Renal cortex interstitium (tissue), 11 donors: ENCODE measurements at regions not wholly inside any gene's neighbourhood (a gene's known extent, or its start where the extent isn't known, plus 50 kb on each side); places are given as distances from the start of the nearest gene placed in this dataset.
"Not testable (repeated sequence)": the region's sequence is repeated elsewhere in the genome, so short reads cannot be mapped to it uniquely, and the experiment has no call there.

Source experiments
- DNase-seq, 11 donors: peaks; one replicate each; pipeline ENCODE4 v3.0.0-alpha.2; 2013; ENCODE audit warnings: low read depth in 9 of 11, low spot score in 4 of 11; ENCODE audit errors: extremely low read depth in 1 of 11

DNA sequence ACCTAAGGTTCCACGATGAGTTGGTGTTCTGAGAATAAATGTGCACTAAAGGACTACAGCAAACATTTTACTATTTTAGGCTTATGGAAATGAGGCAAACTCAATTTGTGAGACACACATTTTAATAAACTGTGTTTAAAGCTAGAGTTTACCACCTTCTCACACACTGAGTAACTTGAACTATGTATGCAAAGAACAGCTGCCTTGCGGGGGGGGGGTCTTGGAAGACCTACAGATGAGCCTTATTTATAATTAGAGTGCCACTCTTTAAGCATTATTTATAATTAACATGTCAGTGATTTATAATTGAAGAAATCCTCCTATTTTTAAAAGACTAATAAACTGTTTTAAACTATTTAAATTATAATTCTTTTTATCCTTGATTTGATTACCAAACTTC lies 300.4 kb downstream of the DLEU7 start:
- DNase-seq = no peak

DNA sequence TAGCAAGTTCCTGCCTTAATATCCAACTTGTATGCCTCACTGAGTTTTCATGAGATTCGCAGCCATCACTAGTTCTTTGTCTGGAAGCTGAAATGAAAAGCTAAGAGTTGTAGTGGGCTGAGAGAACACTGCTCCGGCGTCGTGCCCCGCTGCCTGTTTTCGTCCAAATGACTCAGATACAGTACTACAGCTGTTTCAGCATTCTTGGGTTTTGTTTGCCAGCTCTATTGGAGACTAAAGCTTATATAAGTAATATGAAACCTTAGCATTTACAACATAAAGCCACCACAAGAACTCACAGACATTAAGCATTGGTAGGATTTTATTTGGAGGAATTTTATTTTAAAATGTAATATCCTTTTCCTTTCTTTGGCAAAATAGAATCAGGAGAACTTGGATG lies 299.7 kb downstream of the DLEU7 start:
- DNase-seq = peak in 1 of 11 donors; percentile 45

DNA sequence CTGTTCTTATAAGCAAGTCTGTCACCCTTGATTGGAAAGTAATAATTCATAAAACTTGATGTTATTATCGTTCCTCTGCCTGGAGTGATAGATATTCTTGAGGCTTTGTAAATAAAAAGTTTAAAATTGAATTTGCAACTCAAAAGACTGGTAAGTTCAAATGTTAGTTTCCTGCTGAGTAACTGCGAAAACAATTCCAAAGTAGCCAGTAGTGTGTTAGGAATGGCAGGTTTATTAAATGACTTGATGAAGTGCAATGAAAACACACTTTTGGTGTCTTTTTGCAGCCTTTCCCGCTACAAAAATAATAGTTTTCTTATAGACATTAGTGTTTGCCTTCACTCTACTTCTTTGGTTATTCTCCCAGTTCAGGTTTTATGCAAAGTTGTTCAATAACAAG lies 299.3 kb downstream of the DLEU7 start:
- no peak for DNase-seq

DNA sequence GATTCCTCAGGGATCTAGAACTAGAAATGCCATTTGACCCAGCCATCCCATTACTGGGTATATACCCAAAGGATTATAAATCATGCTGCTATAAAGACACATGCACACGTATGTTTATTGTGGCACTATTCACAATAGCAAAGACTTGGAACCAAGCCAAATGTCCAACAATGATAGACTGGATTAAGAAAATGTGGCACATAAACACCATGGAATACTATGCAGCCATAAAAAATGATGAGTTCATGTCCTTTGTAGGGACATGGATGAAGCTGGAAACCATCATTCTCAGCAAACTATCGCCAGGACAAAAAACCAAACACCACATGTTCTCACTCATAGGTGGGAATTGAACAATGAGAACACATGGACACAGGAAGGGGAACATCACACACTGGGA lies 296.3 kb downstream of the DLEU7 start:
- DNase-seq = not testable (repeated sequence)

DNA sequence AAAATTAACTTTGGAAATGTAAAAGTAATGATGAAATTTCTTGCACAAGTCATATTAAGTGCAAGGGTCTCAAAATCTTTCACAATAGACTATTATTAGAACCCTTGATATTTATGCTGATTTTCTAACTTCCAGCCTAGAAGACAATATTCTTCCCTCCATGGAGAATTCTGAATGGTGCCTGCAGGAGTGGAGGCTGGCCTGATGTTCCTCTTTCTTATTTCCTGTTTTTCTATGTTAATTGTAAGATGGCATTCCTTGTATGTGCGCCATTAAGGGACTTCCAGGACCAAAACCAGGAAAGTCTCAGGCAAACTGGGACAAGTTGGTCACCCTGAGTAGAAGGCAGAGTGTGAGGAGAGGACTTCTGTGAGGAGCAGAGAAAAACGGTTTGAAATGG lies 294.9 kb downstream of the DLEU7 start:
- DNase-seq = no peak

DNA sequence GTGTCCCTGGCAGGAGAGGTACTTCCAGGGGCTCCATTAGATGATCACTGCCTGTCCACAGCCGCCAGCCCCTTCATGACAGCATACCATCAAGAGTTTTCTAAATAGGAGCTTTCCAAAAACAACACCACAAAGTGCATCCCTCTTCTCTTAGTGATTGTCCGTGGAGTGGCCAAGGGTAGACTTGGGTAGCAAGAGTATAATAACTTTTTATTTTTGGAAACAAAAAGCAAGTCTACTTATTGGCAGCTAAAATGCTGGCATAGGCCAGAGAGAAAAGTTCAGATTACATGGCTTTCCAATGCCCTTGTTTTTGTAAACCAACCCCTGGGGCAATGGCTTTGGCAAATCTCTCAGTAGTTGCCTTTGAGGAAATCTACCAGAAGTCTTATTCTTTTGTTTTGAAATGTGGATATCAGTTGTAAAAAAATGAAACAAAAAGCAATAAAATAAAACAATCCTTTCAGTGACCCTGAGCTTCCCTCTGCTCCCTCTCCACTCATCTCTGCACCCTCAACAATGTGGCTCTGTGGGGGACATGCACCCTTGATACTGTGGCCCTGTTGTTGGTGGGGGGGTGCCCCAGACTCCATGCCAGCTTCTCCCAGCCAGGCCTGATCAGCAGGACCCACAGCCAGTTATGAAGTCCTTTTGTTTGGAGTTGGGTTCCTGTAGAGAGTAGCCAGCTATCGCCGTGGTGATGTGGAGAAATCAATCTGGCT lies 294.1 kb downstream of the DLEU7 start:
- no peak for DNase-seq

DNA sequence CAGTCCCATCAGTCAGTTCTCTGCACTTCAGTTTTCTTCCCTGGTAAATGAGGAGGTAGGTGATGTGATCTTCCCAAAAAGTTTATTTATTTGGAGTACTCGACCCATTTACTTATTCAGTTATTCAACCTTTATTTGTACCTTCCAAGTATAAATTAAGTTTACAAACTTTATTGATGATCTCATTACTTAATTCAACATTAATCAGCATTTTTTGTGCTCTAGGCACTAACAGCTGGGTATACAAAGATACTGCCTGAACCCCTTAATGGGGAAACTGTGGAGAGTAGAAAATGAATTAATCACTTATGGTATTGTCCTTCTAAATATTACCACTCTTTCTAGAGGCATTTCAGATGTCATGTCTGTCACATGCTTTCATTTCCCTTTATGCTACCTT lies 293.3 kb downstream of the DLEU7 start:
- no peak for DNase-seq

DNA sequence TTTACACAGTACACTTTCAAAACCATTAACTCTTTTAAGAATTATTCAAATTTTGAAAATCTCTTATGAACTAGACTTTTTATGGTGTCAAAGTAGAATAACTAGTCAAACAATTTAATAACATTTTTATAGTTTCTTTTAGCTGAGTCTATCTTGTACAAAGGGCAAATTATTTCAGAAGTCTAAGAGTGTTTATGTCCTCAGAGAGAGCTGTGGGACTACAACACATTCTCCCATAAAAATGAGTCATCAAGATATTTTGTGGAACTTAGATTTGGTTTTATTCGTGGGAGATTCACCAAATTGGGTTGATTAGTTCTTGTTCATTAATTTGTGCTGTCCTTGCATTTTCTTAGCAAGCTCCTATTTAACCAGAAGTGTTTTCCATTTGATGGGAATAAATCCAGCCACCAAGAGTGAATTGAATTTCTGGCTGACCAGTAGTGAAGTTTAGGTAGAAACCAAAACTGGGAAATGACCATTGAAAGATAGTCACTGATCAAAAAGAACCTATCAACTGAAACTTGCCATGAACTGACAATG lies 291.0 kb downstream of the DLEU7 start:
- DNase-seq = no peak

DNA sequence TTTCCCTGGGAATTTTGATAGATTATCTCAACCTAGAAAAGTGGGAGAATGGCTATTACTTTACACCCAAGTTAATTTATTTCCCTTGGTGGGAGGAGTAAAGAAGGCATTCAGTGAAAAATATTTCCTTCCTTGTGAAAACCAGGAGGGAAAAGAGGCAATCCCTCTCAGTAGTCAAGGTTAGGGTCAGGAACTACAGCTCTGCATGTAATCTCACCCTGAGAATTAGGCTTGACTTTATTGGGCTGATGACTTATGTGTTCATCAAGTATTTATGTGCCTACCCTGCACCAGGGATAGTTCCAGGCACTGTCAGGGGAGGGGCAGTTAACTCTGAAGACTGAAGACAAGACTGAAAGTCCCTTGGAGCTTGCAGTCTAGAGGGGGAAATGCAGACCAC lies 281.8 kb downstream of the DLEU7 start:
- no peak for DNase-seq

DNA sequence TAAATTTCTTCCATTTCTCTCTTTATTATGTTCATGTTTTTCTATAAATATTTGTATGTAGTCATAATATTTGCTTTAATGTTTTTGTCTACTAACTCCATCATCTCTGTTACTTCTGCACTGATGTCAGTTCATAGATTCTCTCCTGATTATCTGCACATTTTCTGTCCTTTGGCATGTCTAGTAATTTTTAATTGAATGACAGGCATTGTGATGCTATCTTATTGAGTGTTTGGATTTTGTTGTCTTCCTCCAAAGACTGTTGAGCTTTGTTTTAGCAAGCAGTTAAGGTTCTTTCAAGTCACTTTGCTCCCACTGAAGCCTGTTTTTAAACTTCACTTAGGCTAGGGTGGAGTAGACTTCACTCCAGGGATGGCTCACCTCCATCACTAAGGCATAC lies 276.8 kb downstream of the DLEU7 start:
- DNase-seq = no peak

DNA sequence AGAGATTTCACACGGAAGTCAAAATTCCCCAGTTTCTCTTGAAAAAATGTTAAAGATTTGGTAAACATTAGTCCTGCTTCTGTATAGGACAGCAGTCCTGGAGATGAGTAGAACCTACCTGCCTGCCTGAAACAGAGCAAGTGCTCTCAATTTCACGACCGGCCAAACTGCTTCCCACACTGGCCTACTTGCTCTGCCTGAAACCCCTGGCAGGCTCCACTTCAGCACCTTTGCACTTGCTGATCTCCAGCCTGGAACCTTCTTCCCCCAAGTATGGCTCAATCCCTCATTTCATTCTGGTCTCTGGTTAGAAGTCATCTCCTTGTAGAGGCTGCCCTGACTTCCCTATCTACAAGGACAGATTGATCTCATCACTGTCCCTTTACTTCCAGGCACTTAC lies 271.4 kb downstream of the DLEU7 start:
- no peak for DNase-seq

DNA sequence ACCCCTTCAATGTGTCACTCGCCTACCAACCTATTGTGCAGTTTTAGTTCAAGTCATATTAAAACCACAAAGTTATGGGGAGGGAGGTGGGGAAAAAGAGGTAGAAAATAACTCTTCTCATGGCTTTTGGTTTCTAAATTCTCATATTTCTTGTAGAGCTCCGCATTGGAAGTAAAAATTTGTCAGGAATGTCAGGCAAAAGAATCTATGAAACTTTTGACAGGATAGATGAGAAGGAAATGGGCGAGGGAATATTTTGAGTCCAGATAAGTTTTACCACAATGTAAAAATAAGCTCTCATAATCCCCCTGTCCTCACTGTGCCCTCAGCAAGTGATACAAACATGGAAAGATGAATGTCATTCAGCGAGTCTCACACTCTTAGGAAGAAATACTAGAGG lies 270.4 kb downstream of the DLEU7 start:
- DNase-seq = no peak

DNA sequence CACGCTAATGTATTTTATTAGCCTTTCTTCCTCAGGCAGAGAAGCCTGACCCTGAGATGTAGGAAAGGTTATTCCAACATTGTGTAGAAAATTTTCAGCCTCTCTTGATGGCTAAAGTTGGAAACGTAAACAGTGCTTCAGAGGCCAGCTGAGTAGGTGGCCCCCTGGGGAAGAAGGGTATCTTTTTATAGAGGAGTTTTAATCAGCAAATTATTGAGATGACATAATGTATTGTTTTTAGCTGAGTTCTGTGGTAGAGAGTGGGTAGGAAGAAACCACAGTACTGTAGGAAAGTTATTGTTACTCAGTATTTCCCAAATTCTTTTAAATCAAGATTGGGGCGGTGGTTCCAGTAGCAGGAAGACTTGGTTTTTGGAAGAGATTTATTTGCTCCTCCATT lies 268.8 kb downstream of the DLEU7 start:
- DNase-seq = peak in 1 of 11 donors; percentile 31

DNA sequence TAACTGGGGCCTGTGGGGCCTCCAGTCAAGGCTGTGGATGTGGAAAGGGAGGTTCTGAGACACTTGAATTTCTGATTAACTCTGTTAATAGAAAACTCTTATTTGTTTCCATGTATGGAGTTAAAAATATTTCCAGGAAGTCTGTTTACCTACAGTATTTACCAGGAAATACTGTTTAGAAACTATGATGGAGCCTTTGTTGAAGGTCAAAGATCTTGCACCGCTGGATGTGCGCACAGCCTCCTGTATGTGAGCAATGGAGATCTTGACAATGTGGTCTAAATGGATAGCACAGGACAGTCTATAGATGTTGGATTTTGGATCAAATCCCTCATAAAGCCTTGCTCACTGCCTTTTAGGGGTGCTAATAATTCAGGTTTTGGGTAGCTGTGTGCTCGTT lies 268.4 kb downstream of the DLEU7 start:
- DNase-seq = no peak

DNA sequence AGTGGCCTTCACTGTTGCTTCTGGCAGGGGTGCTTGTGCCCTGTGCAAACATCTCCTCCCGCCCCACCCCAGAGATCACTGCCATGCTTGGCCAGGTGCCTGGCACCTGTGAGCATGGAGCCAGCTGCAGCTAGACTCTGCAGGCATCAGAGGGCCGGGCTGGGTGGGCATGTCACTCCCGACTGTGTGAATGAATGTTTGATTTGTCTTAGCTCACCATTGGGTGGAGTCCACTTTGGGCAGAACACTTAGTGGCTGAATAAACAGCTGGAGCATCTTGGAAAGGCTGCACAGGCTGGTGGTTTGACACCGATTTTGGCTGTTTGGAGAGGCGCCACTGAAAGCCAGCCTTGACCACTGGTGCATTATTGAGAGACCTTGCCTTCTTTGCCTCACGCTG lies 267.3 kb downstream of the DLEU7 start:
- DNase-seq = no peak

DNA sequence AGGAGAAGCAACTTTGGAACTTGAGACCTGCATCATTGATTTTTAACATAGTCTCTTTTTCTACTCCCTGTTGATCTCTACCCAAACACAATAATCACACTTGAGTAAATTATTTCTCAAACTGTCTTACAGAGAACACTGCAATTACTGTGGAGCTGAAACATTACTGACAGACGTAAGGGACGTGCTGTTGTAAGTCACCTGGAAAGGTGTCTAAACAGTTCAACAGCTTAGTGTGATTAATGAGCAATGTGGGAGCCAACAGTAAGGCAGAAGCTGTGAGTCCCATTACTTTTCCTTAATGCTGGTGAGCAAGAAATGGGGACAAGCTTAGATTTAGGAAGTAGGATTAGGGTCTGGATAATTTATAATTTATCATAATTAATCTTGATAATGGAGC lies 265.7 kb downstream of the DLEU7 start:
- no peak for DNase-seq

DNA sequence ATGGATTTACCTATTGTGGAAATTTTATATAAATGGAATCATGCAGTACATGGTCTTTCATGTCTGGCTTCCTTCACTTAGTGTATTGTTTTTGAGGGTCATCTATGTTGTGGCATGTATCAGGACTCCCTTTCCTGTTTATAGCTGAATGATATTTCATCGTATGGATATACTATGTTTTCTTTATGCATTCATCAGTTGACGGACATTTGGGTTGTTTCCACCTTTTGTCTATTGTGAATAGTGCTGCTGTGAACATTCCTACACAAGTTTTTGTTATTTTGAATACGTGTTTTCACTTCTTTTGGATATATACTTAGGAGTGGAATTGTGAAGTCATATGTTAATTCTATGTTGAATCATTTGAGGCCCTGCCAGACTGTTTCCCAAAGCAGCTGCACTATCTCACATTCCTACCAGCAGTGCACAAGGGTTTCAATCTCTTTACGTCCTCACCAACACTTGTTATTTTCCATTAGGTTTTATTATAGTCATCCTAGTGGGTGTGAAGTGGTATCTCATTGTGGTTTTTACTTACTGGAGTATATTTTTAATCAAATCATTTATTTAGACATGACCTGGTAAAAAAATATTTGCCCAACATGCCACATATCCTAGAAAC lies 262.7 kb downstream of the DLEU7 start:
- no peak for DNase-seq

DNA sequence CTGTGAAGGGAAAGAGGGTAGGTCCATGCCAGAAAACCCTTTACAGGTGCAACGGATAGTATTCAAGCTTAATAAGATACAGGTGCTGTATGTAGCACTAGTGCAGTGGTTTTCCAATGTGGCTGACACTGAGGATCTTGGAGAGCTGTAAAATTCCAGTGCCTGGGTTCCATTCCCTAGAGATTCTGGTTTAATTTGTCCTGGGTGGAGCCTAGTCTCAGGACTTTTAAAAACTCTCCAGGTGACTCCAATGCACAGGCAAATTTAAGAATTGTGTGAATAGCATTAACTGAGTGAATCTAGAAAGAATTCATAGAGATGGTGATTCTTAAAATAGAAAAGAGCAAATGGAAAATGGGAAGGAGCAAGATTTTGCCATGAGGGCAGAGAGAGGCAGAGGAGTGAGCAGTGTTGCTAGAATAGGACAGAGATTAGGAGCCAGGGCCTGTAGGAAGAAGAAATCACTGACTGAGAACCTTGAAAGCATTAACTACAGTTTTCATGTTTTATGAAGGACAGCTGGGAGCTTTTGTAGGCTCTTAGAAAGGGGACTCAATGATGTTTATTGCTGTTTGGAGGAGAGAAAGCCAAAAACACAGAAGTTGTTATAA lies 261.8 kb downstream of the DLEU7 start:
- no peak for DNase-seq

DNA sequence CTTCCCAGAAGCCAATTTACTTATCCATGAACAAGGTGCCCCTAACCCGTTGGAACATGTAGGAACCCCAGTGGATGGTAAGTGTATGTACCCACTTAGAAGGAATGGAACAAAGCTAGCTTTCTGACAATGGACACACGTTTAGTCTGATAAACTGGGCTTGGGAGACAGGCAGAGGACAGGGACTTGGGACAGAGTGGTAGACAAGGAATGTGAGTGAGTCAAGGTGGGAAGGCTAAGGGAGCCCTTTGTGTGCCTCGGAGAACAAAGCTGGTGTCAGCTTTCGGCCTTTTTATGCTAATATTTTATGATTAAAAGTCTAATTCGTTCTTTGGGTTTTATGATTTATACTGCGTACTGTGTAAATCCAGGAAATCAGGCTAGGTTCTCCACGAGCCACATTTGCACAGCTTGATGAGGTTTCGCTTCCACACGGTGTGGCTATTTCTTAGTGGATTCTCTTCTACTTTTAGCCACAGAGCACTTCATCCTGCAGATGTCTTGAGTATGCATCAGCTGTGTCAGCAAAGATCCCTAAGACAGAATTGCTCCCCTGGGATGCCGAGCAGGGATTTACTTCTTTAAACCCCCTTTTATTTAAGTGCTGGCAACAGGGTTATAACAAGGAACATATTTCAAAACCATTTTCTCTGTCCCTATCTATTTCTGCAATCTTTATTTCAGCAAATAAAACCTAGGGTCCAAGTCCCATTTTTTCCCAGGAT lies 258.5 kb downstream of the DLEU7 start:
- DNase-seq = no peak
